Stomach (tissue), 4 donors: ENCODE measurements at regions not wholly inside any gene's neighbourhood (a gene's known extent, or its start where the extent isn't known, plus 50 kb on each side); places are given as distances from the start of the nearest gene placed in this dataset.
"Not testable (repeated sequence)": the region's sequence is repeated elsewhere in the genome, so short reads cannot be mapped to it uniquely, and the experiment has no call there.

Experiments
- CTCF ChIP-seq, 7 experiments: fragments of 450-650 bp in 4 of 7; fragments of 200-600 bp in 3 of 7; sonication (generic) in 3 of 7; IDR thresholded peaks; one replicate each; pipeline ENCODE4 v1.5.1; 2016 to 2019; ENCODE audit warnings: antibody characterized with exemption in 7 of 7, control low read depth in 2 of 7, mild to moderate bottlenecking in 1 of 7
- EP300 ChIP-seq: sonication (generic); formaldehyde crosslinking; IDR thresholded peaks from one replicate; pipeline ENCODE4 v1.6.1; 2017; ENCODE audit warnings: antibody characterized with exemption
- POLR2A ChIP-seq, 4 donors: fragments of 450-650 bp; IDR thresholded peaks; one replicate each; pipeline ENCODE4 v1.6.1; 2016; ENCODE audit warnings: antibody characterized with exemption in 4 of 4, control low read depth in 2 of 4, mild to moderate bottlenecking in 1 of 4, moderate library complexity in 1 of 4

GRCh38 chr1:242805360-242805759 lies 280.9 kb upstream of the PLD5 start:
- TF ChIP-seq POLR2A (IDR thresholded peaks at IDR 0.05); CTCF (IDR thresholded peaks at IDR 0.05); EP300: not testable (repeated sequence)
